Kidney (tissue), 13 donors: ENCODE measurements at regions not wholly inside any gene's neighbourhood (a gene's known extent, or its start where the extent isn't known, plus 50 kb on each side); places are given as distances from the start of the nearest gene placed in this dataset.
"Not testable (repeated sequence)": the region's sequence is repeated elsewhere in the genome, so short reads cannot be mapped to it uniquely, and the experiment has no call there.

ENCODE experiments used
- DNase-seq, 5 donors: peaks; one replicate each; pipeline ENCODE4 v3.0.0-alpha.2; 2013 to 2020
- FAIRE-seq: peaks from 2 replicates; lab custom pipeline; 2012; peaks lifted over from hg19 to GRCh38; lab: Jason Lieb, UNC
- H3K27ac ChIP-seq, 2 donors: one replicate each; pipeline ENCODE4 v1.7.0; 2013; ENCODE audit warnings: low read depth in 2 of 2, low read length in 2 of 2, inconsistent platforms in 1 of 2
- H3K27me3 ChIP-seq: one replicate; pipeline ENCODE4 v1.7.1; 2013; ENCODE audit warnings: low read length, inconsistent platforms; ENCODE audit not compliant: control insufficient read depth, insufficient read depth
- H3K36me3 ChIP-seq, 3 donors: one replicate each; pipeline versions ENCODE4 v1.7.0 to v1.7.1; 2013; ENCODE audit warnings: low read length in 3 of 3, control low read depth in 1 of 3, inconsistent platforms in 1 of 3; ENCODE audit not compliant: insufficient read depth in 3 of 3, control insufficient read depth in 2 of 3
- H3K4me1 ChIP-seq, 3 donors: one replicate each; pipeline versions ENCODE4 v1.7.0 to v1.7.1; 2013; ENCODE audit warnings: low read length in 3 of 3, inconsistent platforms in 1 of 3, low read depth in 1 of 3; ENCODE audit not compliant: control insufficient read depth in 2 of 3, insufficient read depth in 2 of 3
- H3K4me3 ChIP-seq, 3 donors: one replicate each; pipeline versions ENCODE4 v1.7.0 to v1.8.1; 2013; ENCODE audit warnings: low read length in 3 of 3, control low read depth in 1 of 3, inconsistent platforms in 1 of 3
- H3K9ac ChIP-seq, 3 donors: one replicate each; pipeline versions ENCODE4 v1.7.0 to v1.7.1; 2013; ENCODE audit warnings: low read length in 3 of 3, control low read depth in 1 of 3, inconsistent platforms in 1 of 3
- H3K9me3 ChIP-seq, 3 donors: one replicate each; pipeline versions ENCODE4 v1.7.0 to v1.7.1; 2013; ENCODE audit warnings: low read length in 3 of 3, control low read depth in 1 of 3, inconsistent platforms in 1 of 3; ENCODE audit not compliant: control insufficient read depth in 2 of 3, insufficient read depth in 1 of 3
- CTCF ChIP-seq: IDR thresholded peaks from 3 replicates; pipeline ENCODE4 v1.5.1; 2012; ENCODE audit warnings: mild to moderate bottlenecking, moderate library complexity, borderline replicate concordance; ENCODE audit not compliant: insufficient read depth; ENCODE audit errors: extremely low read depth
- intact Hi-C: fragments of 100-400 bp; cut with DNase I; formaldehyde crosslinking; loops from one replicate; pipeline ENCODE4 v1.11.1; 2022
- donor health status: control.
- donor health status: control.
- donor health status: control.
- donor health status: control.
- donor health status: control.
- donor health status: DM: yes; HTN: yes; CAD: no.
- donor health status: Normal renal cell carcinoma (clear cell type).

DNA sequence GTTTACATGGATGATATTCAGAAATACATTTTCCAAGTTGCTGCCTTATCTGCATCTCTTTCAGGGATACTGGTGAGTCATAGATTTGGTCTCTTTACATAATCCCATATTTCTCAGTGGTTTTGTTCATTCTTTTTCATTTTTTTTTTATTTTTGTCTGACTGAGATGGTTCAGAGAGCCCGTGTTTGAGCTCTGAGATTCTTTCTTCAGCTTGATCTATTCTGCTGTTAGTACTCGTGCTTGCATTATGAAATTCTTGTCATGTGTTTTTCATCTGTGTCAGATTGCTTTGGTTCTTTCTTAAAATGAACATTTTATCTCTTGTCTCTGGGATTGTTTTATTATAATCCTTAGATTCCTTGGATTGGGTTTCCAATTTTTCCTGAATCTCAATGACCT lies 317.3 kb downstream of the DOK5 start:
- no peak overlapping the region for H3K9ac ChIP-seq
- intact Hi-C loops = no loop called here
- no peaks in the 10 kb centered on the region for H3K9me3 ChIP-seq
- TF ChIP-seq CTCF = no peak
- no peaks in the 10 kb centered on the region for H3K4me1 ChIP-seq
- DNase-seq (no peak), FAIRE-seq (no peak)
- H3K27me3 ChIP-seq = no peaks in the 10 kb centered on the region
- no peak overlapping the region for H3K27ac ChIP-seq
- H3K36me3 ChIP-seq = no peaks in the 10 kb centered on the region
- H3K4me3 ChIP-seq = no peak overlapping the region

GRCh38 chr20:54788260-54788659 lies 312.9 kb downstream of the DOK5 start:
- H3K9ac ChIP-seq, intact Hi-C loops, H3K4me1 ChIP-seq, H3K4me3 ChIP-seq, H3K36me3 ChIP-seq, H3K27ac ChIP-seq, H3K9me3 ChIP-seq, H3K27me3 ChIP-seq, DNase-seq, FAIRE-seq: not testable (repeated sequence)

- H3K27me3 ChIP-seq, H3K4me3 ChIP-seq, intact Hi-C loops, FAIRE-seq, DNase-seq, H3K36me3 ChIP-seq, H3K27ac ChIP-seq, H3K9ac ChIP-seq, H3K9me3 ChIP-seq, H3K4me1 ChIP-seq: not testable (repeated sequence)
Observed at GRCh38 chr20:54782758-54783157, 307.4 kb downstream of the DOK5 start.

DNA sequence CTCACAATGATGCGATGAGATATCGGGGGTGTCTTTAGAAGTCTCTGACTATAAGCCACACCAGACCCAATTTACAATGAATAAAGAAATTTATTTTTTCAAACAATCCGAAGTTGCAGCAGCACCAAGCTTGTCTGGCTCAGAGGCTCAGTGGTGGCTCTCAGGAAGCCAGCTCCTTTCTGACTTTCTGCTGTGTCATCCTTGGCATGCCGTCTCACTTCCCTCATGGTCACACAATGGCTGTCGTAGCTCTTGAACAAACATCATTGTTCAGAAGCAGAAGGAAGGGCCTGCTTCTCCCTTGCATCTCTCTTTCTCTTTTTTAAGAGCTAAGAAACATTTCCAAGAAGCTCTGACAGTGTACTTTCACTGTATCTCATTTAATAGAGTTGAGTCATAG lies 299.0 kb downstream of the DOK5 start:
- FAIRE-seq = no peak
- H3K27me3 ChIP-seq = no peaks in the 10 kb centered on the region
- no peak overlapping the region for H3K9ac ChIP-seq
- intact Hi-C loops = no loop called here
- no peak overlapping the region for H3K4me3 ChIP-seq
- no peaks in the 10 kb centered on the region for H3K36me3 ChIP-seq
- TF ChIP-seq CTCF = no peak
- H3K27ac ChIP-seq = no peak overlapping the region
- no peaks in the 10 kb centered on the region for H3K4me1 ChIP-seq
- DNase-seq = no peak
- no peaks in the 10 kb centered on the region for H3K9me3 ChIP-seq

GRCh38 chr20:54773643-54774000 lies 298.2 kb downstream of the DOK5 start:
- Histone ChIP-seq H3K27ac (no peak overlapping the region), H3K4me3 (no peak overlapping the region), H3K27me3 (no peaks in the 10 kb centered on the region), H3K9ac (no peak overlapping the region), H3K9me3 (no peaks in the 10 kb centered on the region), H3K4me1 (no peaks in the 10 kb centered on the region), H3K36me3 (no peaks in the 10 kb centered on the region)
- DNase-seq = no peak
- FAIRE-seq = no peak
- intact Hi-C loops = no loop called here
- no peak for TF ChIP-seq CTCF
